ENCODE measurements at regions not wholly inside any gene's neighbourhood (a gene's known extent, or its start where the extent isn't known, plus 50 kb on each side); places are given as distances from the start of the nearest gene placed in this dataset.
"Not testable (repeated sequence)": the region's sequence is repeated elsewhere in the genome, so short reads cannot be mapped to it uniquely, and the experiment has no call there.

DNA sequence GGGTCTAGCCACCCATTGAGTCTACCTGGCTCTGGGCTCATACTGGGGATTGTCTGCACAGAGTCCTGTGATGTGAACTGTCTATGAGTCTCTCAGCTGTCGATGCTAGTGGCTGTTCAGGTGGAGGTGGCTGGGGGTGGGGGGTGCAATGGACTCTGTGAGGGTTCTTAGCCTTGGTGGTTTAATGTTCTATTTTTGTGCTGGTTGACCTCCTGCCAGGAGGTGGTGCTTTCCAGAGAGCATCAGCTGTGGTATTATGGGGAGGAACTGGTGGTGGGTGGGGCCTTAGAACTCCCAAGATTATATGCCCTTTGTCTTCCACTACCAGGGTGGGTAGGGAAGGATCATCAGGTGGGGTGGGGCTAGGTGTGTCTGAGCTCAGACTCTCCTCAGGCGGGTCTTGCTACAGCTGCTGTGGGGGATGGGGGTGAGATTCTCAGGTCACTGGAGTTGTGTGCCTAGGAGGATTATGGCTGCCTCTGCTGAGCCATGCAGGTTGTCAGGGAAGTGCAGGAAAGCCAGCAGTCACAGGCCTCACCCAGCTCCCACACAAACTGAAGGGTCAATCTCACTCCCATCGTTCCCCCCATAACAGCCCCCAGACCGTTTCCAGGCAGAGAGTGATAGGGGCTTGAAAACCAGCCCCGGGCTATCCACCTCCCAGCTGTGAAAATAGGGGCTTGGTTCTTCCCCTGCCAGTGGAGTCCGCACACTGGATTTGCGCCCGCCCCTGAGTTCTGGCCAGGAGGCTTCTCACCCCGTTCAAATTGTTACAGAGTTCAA lies 104.0 kb upstream of the EPB41L4A start:
- H3K27ac Mint-ChIP-seq, H3K4me3 Mint-ChIP-seq, H3K9me3 Mint-ChIP-seq, DNase-seq, H3K4me1 Mint-ChIP-seq, H3K36me3 Mint-ChIP-seq: not testable (repeated sequence)
- peaks cover 34% of the 10 kb centered on the region for H3K27me3 Mint-ChIP-seq

DNA sequence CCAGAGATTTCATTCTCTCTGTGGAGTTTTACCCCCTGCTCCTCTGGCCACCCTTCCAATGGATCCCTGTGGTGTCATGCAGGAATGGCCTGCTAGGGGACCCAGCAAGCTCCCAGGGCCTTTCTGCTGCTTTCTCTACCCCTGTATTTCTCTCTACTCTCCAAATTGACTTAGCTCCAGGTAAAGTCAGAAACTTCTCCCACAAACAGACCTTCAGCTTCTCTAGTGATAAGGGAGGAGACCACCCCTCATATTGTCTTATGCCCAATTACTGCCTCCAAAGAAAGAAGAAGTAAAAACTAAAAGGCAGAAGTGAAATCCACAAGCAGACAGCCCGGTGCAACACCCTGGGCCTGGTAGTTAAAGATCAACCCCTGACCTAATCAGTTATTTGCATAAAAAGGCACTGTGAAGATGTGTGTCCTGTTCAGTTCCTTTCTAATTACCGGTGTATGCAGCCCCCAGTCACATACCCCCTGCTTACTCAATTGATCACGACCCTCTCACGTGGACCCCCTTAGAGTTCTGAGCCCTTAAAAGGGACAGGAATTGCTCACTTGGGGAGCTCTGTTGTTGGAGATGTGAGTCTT lies 104.7 kb upstream of the EPB41L4A start:
- DNase-seq, H3K9me3 Mint-ChIP-seq, H3K27ac Mint-ChIP-seq, H3K4me1 Mint-ChIP-seq, H3K4me3 Mint-ChIP-seq, H3K36me3 Mint-ChIP-seq: not testable (repeated sequence)
- peaks cover 34% of the 10 kb centered on the region for H3K27me3 Mint-ChIP-seq

GRCh38 chr5:112525217-112525616 lies 106.1 kb upstream of the EPB41L4A start:
- no peak overlapping the region for H3K27ac Mint-ChIP-seq

GRCh38 chr5:112528928-112529327 lies 109.9 kb upstream of the EPB41L4A start:
- H3K4me1 Mint-ChIP-seq: peaks cover 6% of the 10 kb centered on the region
- no peak overlapping the region for H3K4me3 Mint-ChIP-seq
- no peak overlapping the region for H3K27ac Mint-ChIP-seq
- peaks cover 4% of the 10 kb centered on the region for H3K27me3 Mint-ChIP-seq
- H3K36me3 Mint-ChIP-seq: no peaks in the 10 kb centered on the region
- no peak for DNase-seq
- H3K9me3 Mint-ChIP-seq: no peaks in the 10 kb centered on the region

More at GRCh38 chr5:112525217-112525616, 106.1 kb upstream of the EPB41L4A start:
- peaks cover 3% of the 10 kb centered on the region for H3K4me1 Mint-ChIP-seq
- no peak overlapping the region for H3K4me3 Mint-ChIP-seq
- H3K27me3 Mint-ChIP-seq: peaks cover 32% of the 10 kb centered on the region
- no peaks in the 10 kb centered on the region for H3K9me3 Mint-ChIP-seq
- H3K36me3 Mint-ChIP-seq: no peaks in the 10 kb centered on the region
- DNase-seq: no peak

GRCh38 chr5:112529525-112529924 lies 110.4 kb upstream of the EPB41L4A start:
- Mint-ChIP-seq H3K36me3 (no peaks in the 10 kb centered on the region), H3K4me1 (peaks cover 6% of the 10 kb centered on the region), H3K27me3 (peaks cover 4% of the 10 kb centered on the region), H3K9me3 (no peaks in the 10 kb centered on the region), H3K27ac (no peak overlapping the region), H3K4me3 (no peak overlapping the region)
- no peak for DNase-seq

DNA sequence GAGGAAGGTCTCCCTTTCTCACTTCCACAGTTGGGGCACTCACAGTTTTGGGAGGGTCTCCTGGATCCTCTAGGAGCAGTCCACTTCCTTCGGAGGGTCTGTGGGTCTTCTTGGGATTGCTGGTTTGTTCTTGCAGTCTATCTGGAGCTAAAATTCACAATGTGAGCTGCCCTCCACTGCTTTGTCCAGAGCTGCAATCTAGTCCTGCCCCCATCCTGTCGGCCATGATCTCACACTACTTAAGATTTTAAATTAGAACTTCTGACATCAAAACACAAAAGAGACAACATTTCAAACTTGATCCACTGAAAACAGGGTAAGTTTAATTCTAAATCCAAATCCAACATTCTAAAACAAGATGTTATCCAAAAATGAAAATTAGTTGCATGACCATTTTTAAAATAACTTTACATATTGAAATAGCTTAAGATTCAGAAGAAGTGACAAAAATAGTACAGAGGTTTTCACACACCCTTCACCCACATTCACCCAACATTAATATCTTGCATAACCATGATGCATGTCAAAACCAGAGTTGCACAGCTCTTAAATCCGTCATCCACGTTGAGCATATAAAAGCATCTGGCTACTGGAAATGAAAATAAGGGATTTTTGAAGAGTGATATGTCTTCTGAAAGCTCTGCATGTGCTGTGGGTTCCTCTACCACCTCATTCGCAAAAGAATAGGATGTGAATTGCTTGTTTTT lies 113.7 kb upstream of the EPB41L4A start:
- H3K36me3 Mint-ChIP-seq: no peaks in the 10 kb centered on the region
- H3K27ac Mint-ChIP-seq: no peak overlapping the region
- H3K4me3 Mint-ChIP-seq: no peak overlapping the region
- DNase-seq: no peak
- H3K4me1 Mint-ChIP-seq: peaks cover 6% of the 10 kb centered on the region
- H3K27me3 Mint-ChIP-seq: no peaks in the 10 kb centered on the region
- H3K9me3 Mint-ChIP-seq: no peaks in the 10 kb centered on the region

- H3K9me3 Mint-ChIP-seq: no peaks in the 10 kb centered on the region
- peaks cover 6% of the 10 kb centered on the region for H3K4me1 Mint-ChIP-seq
- H3K4me3 Mint-ChIP-seq: no peak overlapping the region
- DNase-seq: no peak
- no peak overlapping the region for H3K27ac Mint-ChIP-seq
- H3K27me3 Mint-ChIP-seq: no peaks in the 10 kb centered on the region
- H3K36me3 Mint-ChIP-seq: no peaks in the 10 kb centered on the region
Observed at GRCh38 chr5:112533362-112533761, 114.3 kb upstream of the EPB41L4A start.

DNA sequence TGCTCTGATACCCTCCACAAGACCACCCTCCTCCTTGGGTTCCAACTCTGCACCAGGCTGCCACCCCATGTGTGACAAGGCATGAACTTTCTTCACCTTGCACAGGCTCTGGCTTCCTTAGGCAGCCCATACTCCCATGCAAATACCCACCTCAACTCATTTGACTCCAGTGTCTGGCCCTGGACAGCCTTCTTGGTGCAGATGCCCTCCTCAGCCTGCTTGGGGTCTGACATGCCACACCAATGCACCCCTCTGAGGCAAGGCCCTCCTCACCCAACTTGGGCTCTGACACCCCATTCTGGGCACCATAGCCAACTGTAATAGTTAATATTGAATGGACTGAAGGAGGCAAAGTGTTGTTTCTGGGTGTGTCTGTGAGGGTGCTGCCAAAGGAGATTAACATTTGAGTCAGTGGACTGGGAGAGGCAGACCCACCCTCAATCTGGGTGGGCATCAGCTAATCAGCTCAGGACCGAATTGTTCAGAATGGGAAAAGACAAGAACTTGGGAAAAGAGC lies 115.0 kb upstream of the EPB41L4A start:
- no peaks in the 10 kb centered on the region for H3K27me3 Mint-ChIP-seq
- H3K36me3 Mint-ChIP-seq: no peaks in the 10 kb centered on the region
- DNase-seq: no peak
- no peak overlapping the region for H3K4me3 Mint-ChIP-seq
- peaks cover 6% of the 10 kb centered on the region for H3K4me1 Mint-ChIP-seq
- H3K27ac Mint-ChIP-seq: no peak overlapping the region
- H3K9me3 Mint-ChIP-seq: no peaks in the 10 kb centered on the region

DNA sequence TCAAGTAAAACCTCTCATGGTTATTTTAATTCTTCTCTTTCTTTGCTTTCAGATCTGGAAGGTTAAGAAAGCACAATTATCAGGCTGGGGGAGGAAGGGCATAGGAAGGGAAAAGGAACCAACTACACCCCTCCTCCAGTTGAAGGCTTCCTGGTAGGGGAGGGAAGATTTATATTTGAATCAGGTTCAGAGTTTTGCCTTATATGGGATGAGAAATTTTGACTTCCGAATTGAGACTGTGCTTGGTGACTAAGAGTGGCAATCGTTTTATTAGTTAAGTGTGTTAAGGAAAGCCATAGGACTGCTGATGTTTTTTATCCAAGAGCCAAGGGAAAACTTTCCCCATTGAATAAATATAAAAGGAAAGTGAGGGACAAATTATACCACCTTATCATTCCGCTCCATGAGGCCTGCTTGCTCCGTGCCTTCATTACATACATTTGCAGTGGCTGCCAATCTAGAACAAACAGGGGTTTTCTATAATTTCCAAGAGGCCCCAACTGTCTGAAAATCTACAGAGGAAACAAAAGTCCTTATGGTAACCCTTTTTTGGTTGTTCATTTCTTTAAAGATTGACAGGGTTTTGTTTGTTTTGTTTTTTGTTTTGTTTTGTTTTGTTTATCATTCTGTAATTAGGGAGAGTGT lies 115.7 kb upstream of the EPB41L4A start:
- Mint-ChIP-seq H3K36me3 (no peaks in the 10 kb centered on the region), H3K27ac (no peak overlapping the region)

GRCh38 chr5:112535356-112535755 lies 116.3 kb upstream of the EPB41L4A start:
- Mint-ChIP-seq H3K36me3 (no peaks in the 10 kb centered on the region), H3K4me1 (peaks cover 7% of the 10 kb centered on the region), H3K27me3 (no peaks in the 10 kb centered on the region), H3K9me3 (no peaks in the 10 kb centered on the region), H3K27ac (no peak overlapping the region), H3K4me3 (no peak overlapping the region)
- DNase-seq: no peak

More for the DNA sequence above, 115.7 kb upstream of the EPB41L4A start:
- Mint-ChIP-seq H3K27me3 (no peaks in the 10 kb centered on the region), H3K4me1 (peaks cover 7% of the 10 kb centered on the region), H3K4me3 (no peak overlapping the region), H3K9me3 (no peaks in the 10 kb centered on the region)
- DNase-seq: no peak

DNA sequence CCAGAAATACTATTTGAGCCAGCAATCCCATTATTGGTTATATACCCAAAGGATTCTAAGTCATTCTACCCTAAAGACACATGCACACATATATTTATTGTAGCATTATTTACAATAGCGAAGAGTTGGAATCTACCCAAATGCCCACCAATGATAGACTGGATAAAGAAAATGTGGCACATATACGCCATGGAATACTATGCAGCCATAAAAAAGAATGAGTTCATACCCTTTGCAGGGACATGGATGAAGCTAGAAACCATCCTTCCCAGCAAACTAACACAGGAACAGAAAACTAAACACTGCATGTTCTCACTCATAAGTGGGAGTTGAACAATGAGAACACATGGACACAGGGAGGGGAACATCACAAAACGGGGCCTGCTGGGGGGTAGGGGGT lies 125.5 kb upstream of the EPB41L4A start:
- not testable (repeated sequence) for H3K36me3 Mint-ChIP-seq, H3K9me3 Mint-ChIP-seq, DNase-seq, H3K4me3 Mint-ChIP-seq, H3K27me3 Mint-ChIP-seq, H3K4me1 Mint-ChIP-seq, H3K27ac Mint-ChIP-seq

DNA sequence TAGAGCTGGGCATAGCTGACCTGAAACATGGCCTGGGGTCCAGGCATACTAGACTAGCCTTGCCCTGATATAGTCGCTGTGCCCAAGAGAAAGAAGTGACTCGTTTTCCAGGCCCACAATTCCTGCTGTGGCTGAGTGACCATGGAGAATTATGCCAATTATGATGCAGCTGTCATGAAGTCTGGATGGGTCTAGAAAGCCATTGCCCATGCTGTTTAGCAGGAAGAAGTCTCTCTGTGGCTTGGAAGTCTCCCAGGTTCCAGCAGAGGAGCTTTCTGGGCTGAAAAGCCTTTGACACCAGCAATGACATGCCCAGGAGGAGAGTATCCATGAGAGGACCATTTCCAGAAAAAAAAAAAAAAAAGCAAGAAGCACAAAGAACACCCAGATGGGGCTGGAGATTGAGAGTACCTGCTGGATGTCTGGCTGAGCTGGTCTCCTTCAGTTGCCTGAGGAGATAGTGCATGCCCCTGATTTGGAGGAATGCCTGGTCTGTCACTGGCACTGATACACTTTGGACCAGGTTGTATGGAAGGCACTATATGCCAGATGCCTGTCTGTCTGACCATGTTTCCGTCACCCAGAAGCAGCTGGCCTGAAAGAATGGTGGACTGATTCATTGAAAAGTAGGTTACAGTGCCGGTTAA lies 128.0 kb upstream of the EPB41L4A start:
- Mint-ChIP-seq H3K9me3 (no peaks in the 10 kb centered on the region), H3K4me1 (no peaks in the 10 kb centered on the region), H3K4me3 (no peak overlapping the region), H3K27ac (no peak overlapping the region), H3K27me3 (no peaks in the 10 kb centered on the region), H3K36me3 (no peaks in the 10 kb centered on the region)
- DNase-seq: no peak

DNA sequence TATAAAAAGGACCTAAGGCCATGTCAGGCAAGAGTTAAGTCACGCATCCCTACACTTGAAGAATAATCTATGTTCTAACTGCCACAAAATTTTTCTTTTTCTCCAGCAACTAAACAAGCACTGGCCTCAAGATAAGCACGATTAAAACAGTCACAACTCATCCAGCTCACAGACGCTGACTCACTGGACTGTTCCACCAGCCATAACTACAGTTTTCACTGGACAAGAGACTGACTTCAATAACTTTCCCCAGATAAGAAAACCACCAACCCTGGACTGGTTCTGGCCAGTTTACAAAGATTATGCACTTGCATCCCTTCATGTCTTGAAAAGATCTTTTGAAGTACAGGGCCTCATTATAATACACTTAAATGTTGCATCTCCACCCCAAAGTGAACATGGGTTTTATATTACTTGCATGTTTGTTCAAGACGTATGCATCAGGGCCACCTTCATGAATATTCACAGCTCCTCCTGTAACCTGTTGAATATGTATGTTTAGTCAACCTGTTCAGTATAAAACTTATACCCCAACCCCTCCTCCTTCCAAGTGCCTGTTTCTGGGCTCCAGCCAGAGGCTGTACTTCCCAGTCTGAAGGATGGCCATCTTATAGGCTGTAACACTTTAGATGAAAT lies 129.3 kb upstream of the EPB41L4A start:
- H3K27me3 Mint-ChIP-seq: no peaks in the 10 kb centered on the region
- no peaks in the 10 kb centered on the region for H3K4me1 Mint-ChIP-seq
- no peak for DNase-seq
- no peaks in the 10 kb centered on the region for H3K9me3 Mint-ChIP-seq
- no peak overlapping the region for H3K4me3 Mint-ChIP-seq
- no peak overlapping the region for H3K27ac Mint-ChIP-seq
- no peaks in the 10 kb centered on the region for H3K36me3 Mint-ChIP-seq

GRCh38 chr5:112549127-112549526 lies 130.1 kb upstream of the EPB41L4A start:
- no peaks in the 10 kb centered on the region for H3K9me3 Mint-ChIP-seq
- H3K27me3 Mint-ChIP-seq: no peaks in the 10 kb centered on the region
- H3K36me3 Mint-ChIP-seq: no peaks in the 10 kb centered on the region
- H3K27ac Mint-ChIP-seq: no peak overlapping the region
- no peak for DNase-seq
- no peak overlapping the region for H3K4me3 Mint-ChIP-seq
- H3K4me1 Mint-ChIP-seq: no peaks in the 10 kb centered on the region

Measured in activated naive CD8-positive, alpha-beta T cell treated with anti-CD3 and anti-CD28 coated beads for 36 hours (primary cell).